Heart left ventricle (tissue), 16 donors: ENCODE measurements at regions not wholly inside any gene's neighbourhood (a gene's known extent, or its start where the extent isn't known, plus 50 kb on each side); places are given as distances from the start of the nearest gene placed in this dataset.

Experiments
- ATAC-seq, 4 donors: fragments of 200-7000 bp; cut with Tn5 transposase; one replicate each; pipeline ENCODE4 v1.9.1; 2020 to 2022; ENCODE audit warnings: moderate library complexity in 4 of 4, mild to moderate bottlenecking in 3 of 4, moderate number of reproducible peaks in 1 of 4
- DNase-seq, 5 donors: peaks; one replicate each; pipeline ENCODE4 v3.0.0-alpha.2; 2020
- H3K27ac ChIP-seq, 12 donors: fragments of 200-600 bp; sonication (generic) in 4 of 12; one replicate each; pipeline versions ENCODE4 v1.5.0 to v1.8.0; 2016 to 2022; ENCODE audit warnings: mild to moderate bottlenecking in 2 of 12
- H3K27me3 ChIP-seq, 9 donors: fragments of 200-600 bp; sonication (generic) in 2 of 9; one replicate each; pipeline versions ENCODE4 v1.5.1 to v1.8.0; 2016 to 2022; ENCODE audit warnings: mild to moderate bottlenecking in 3 of 9
- H3K36me3 ChIP-seq, 9 donors: fragments of 200-600 bp; sonication (generic) in 2 of 9; one replicate each; pipeline versions ENCODE4 v1.5.0 to v1.8.0; 2018 to 2022; ENCODE audit warnings: mild to moderate bottlenecking in 2 of 9
- H3K4me1 ChIP-seq, 12 donors: fragments of 200-600 bp; sonication (generic) in 4 of 12; one replicate each; pipeline versions ENCODE4 v1.5.0 to v1.8.0; 2016 to 2022; ENCODE audit warnings: mild to moderate bottlenecking in 3 of 12
- H3K4me3 ChIP-seq, 12 donors: fragments of 200-600 bp; sonication (generic) in 4 of 12; one replicate each; pipeline versions ENCODE4 v1.5.0 to v1.8.0; 2017 to 2022; ENCODE audit warnings: mild to moderate bottlenecking in 9 of 12, moderate library complexity in 4 of 12
- H3K9me3 ChIP-seq, 12 donors: fragments of 200-600 bp; sonication (generic) in 4 of 12; one replicate each; pipeline versions ENCODE4 v1.5.0 to v1.8.0; 2016 to 2022; ENCODE audit warnings: mild to moderate bottlenecking in 1 of 12
- CTCF ChIP-seq, 12 donors: fragments of 200-600 bp; sonication (generic) in 4 of 12; IDR thresholded peaks; one replicate each; pipeline versions ENCODE4 v1.5.0 to v1.8.0; 2018 to 2022; ENCODE audit warnings: antibody characterized with exemption in 12 of 12, mild to moderate bottlenecking in 5 of 12
- POLR2A ChIP-seq, 2 donors: fragments of 450-650 bp; IDR thresholded peaks; one replicate each; pipeline ENCODE4 v1.6.1; 2017; ENCODE audit warnings: antibody characterized with exemption in 2 of 2, mild to moderate bottlenecking in 2 of 2, moderate library complexity in 2 of 2
- WGBS, 4 donors: extraction: QIAGEN DNeasy Blood & Tissue Kit in 2 of 4; methylation state at CpG; one replicate each; pipeline versions ENCODE4 v1.1.5 to v1.1.7; 2013 to 2018; 5-methylcytosine and 5-hydroxymethylcytosine counted together
- intact Hi-C, 10 donors: fragments of 100-400 bp; cut with DNase I; formaldehyde crosslinking; loops; one replicate each; pipeline versions ENCODE4 v1.11.1 to v1.14.2; 2022
- donor health status: ischemic (EF 13 %, LVEDD 7.1; RV severe dilation, severe dysfunction).
- donor health status: healthy with polysubstance abuse.
- donor health status: DM: no; HTN: yes; CAD: no.
- donor health status: DM: no; HTN: no; CAD: no.
- donor health status: ischemic (EF 25% LVEDD 6.9; RV normal size, moderate dysfunction).
- donor health status: ischemic (EF 25% LVEDD 5.7; RV mildly dilated, moderate dysfunction).
- donor health status: healthy.
- donor health status: DM: yes; HTN: yes; CAD: no.
- donor health status: ischemic (EF 35%, LVEDD 5.7; RV mildly dilated, moderate dysfunction).
- donor health status: nonischemic (EF 11% LVEDD 7.7; RV severe dilation, severe dysfunction).
- donor health status: DM: yes; HTN: yes; CAD: no.
- donor health status: PGD.
- donor health status: ischemic (EF 29% LVEDD 5.4; RV normal size, mild dysfunction).
- donor health status: nonischemic (EF 23%, LVEDD 6.1; RV moderate dilation, normal function).

- Histone ChIP-seq H3K4me3 (no peak overlapping the region), H3K36me3 (no peaks in the 10 kb centered on the region), H3K4me1 (no peaks in the 10 kb centered on the region), H3K9me3 (no peaks in the 10 kb centered on the region), H3K27me3 (peaks cover 0 to 7% (median 0%) of the 10 kb centered on the region in 9 donors), H3K27ac (no peak overlapping the region)
- 80 to 87% (median 84%) methylated on average over 2 of the region's 2 CpGs for WGBS, 4 donors
- DNase-seq, result no peak
- ATAC-seq, result no peak
- intact Hi-C loops, result no loop called here
- TF ChIP-seq CTCF (IDR thresholded peaks at IDR 0.05) (no peak), POLR2A (IDR thresholded peaks at IDR 0.05) (no peak)
These were observed 140.6 kb upstream of the TBC1D5 start for GRCh38 chr3:17882981-17883380.

- H3K9me3 ChIP-seq, result no peaks in the 10 kb centered on the region
- no peaks in the 10 kb centered on the region for H3K4me1 ChIP-seq
- H3K27me3 ChIP-seq, result peaks cover 0 to 7% (median 0%) of the 10 kb centered on the region in 9 donors
- DNase-seq, result no peak
- intact Hi-C loops, result no loop called here
- H3K27ac ChIP-seq, result no peak overlapping the region
- no peaks in the 10 kb centered on the region for H3K36me3 ChIP-seq
- no peak for TF ChIP-seq POLR2A (IDR thresholded peaks at IDR 0.05)
- TF ChIP-seq CTCF (IDR thresholded peaks at IDR 0.05), result no peak
- no peak for ATAC-seq
- 63 to 80% (median 76%) methylated on average over 5 of the region's 5 CpGs for WGBS, 4 donors
- H3K4me3 ChIP-seq, result no peak overlapping the region
These were observed 134.9 kb upstream of the TBC1D5 start for GRCh38 chr3:17877299-17877698.

- ATAC-seq, result no peak
- intact Hi-C loops, result no loop called here
These were observed 132.2 kb upstream of the TBC1D5 start for GRCh38 chr3:17874636-17875035.

GRCh38 chr3:17872457-17872856, 130.0 kb upstream of the TBC1D5 start:
- no peak overlapping the region for H3K4me3 ChIP-seq
- intact Hi-C loops, result no loop called here

More at GRCh38 chr3:17874636-17875035, 132.2 kb upstream of the TBC1D5 start:
- Histone ChIP-seq H3K9me3 (no peaks in the 10 kb centered on the region), H3K36me3 (no peaks in the 10 kb centered on the region), H3K4me1 (no peaks in the 10 kb centered on the region), H3K27me3 (no peaks in the 10 kb centered on the region), H3K4me3 (no peak overlapping the region), H3K27ac (no peak overlapping the region)
- no peak for DNase-seq
- TF ChIP-seq POLR2A (IDR thresholded peaks at IDR 0.05) (no peak), CTCF (IDR thresholded peaks at IDR 0.05) (no peak)
- 57 to 78% (median 71%) methylated on average over 1 of the region's 1 CpG for WGBS, 4 donors

More at GRCh38 chr3:17872457-17872856, 130.0 kb upstream of the TBC1D5 start:
- no peaks in the 10 kb centered on the region for H3K27me3 ChIP-seq
- no peaks in the 10 kb centered on the region for H3K4me1 ChIP-seq
- no peak overlapping the region for H3K27ac ChIP-seq
- no peaks in the 10 kb centered on the region for H3K36me3 ChIP-seq
- DNase-seq, result no peak
- TF ChIP-seq POLR2A (IDR thresholded peaks at IDR 0.05) (no peak), CTCF (IDR thresholded peaks at IDR 0.05) (no peak)
- WGBS, 4 donors, result 90 to 96% (median 93%) methylated on average over 13 of the region's 13 CpGs
- no peaks in the 10 kb centered on the region for H3K9me3 ChIP-seq
- ATAC-seq, result no peak
